H1 (cell line): ENCODE measurements at regions not wholly inside any gene's neighbourhood (a gene's known extent, or its start where the extent isn't known, plus 50 kb on each side); places are given as distances from the start of the nearest gene placed in this dataset.

Experiments used
- ATF3 ChIP-seq: IDR thresholded peaks from 2 replicates; pipeline ENCODE4 v1.6.1; 2011; ENCODE audit warnings: low read depth, mild to moderate bottlenecking, low read length; ENCODE audit not compliant: insufficient read depth
- BRCA1 ChIP-seq: IDR thresholded peaks from 2 replicates; pipeline ENCODE4 v1.6.1; 2012; ENCODE audit warnings: low read depth, low read length, improper control_type of control experiment
- RNF2 ChIP-seq: fragments of 200-900, 300-1000 bp; sonication (generic); IDR thresholded peaks from 2 replicates; pipeline ENCODE4 v1.7.1; 2016; ENCODE audit warnings: borderline replicate concordance, low read depth, mild to moderate bottlenecking, antibody characterized with exemption, low read length; ENCODE audit not compliant: poor library complexity, severe bottlenecking; ENCODE audit errors: missing control alignments

- TF ChIP-seq BRCA1 (no peak), ATF3 (no peak), RNF2 (no peak)
Measured at GRCh38 chr17:65438173-65438572, 123.3 kb downstream of the AXIN2 start (continued).
